CD14-positive monocyte (primary cell): ENCODE measurements at regions not wholly inside any gene's neighbourhood (a gene's known extent, or its start where the extent isn't known, plus 50 kb on each side); places are given as distances from the start of the nearest gene placed in this dataset.

Source experiments
- DNase-seq, 3 donors: peaks; one replicate each; pipeline ENCODE4 v3.0.0-alpha.2; 2011 to 2022
- H2AFZ ChIP-seq: 2 replicates; pipeline ENCODE4 v1.6.0; 2012; ENCODE audit warnings: mild to moderate bottlenecking, low read depth, low read length, inconsistent platforms; ENCODE audit not compliant: insufficient read depth, poor library complexity, severe bottlenecking
- H3K27ac ChIP-seq, 2 donors: 1 replicate in 1 of 2; 2 replicates in 1 of 2; pipeline ENCODE4 v1.5.1; 2012 to 2013; ENCODE audit warnings: low read length in 2 of 2, control low read depth in 1 of 2, inconsistent platforms in 1 of 2, low read depth in 1 of 2, mild to moderate bottlenecking in 1 of 2
- H3K27me3 ChIP-seq, 2 donors: one replicate each; pipeline versions ENCODE4 v1.6.0 to v1.6.1; 2011 to 2013; ENCODE audit warnings: low read length in 2 of 2; ENCODE audit not compliant: control insufficient read depth in 2 of 2, insufficient read depth in 2 of 2
- H3K36me3 ChIP-seq, 2 donors: replicated peaks in 1 of 2; 1 replicate in 1 of 2; 2 replicates in 1 of 2; pipeline versions ENCODE4 v1.5.1 to v1.6.1; 2012 to 2013; ENCODE audit warnings: low read length in 2 of 2, control low read depth in 1 of 2, inconsistent platforms in 1 of 2, mild to moderate bottlenecking in 1 of 2; ENCODE audit not compliant: insufficient read depth in 2 of 2, control insufficient read depth in 1 of 2
- H3K4me1 ChIP-seq, 2 donors: 1 replicate in 1 of 2; 2 replicates in 1 of 2; pipeline versions ENCODE4 v1.5.1 to v1.6.1; 2012 to 2013; ENCODE audit warnings: low read length in 2 of 2, control low read depth in 1 of 2, inconsistent platforms in 1 of 2, mild to moderate bottlenecking in 1 of 2, moderate library complexity in 1 of 2; ENCODE audit not compliant: insufficient read depth in 2 of 2, control insufficient read depth in 1 of 2
- H3K4me2 ChIP-seq: replicated peaks from 2 replicates; pipeline ENCODE3; 2012; ENCODE audit warnings: low read length, moderate library complexity, mild to moderate bottlenecking; ENCODE audit not compliant: poor library complexity, severe bottlenecking; ENCODE audit errors: extremely low read depth
- H3K4me3 ChIP-seq, 3 experiments: fragments of 200-600 bp in 1 of 3; sonication (generic) in 1 of 3; replicated peaks in 1 of 3; 1 replicate in 2 of 3; 2 replicates in 1 of 3; pipeline ENCODE4 v1.5.1; 2011 to 2013; ENCODE audit warnings: low read length in 3 of 3, mild to moderate bottlenecking in 3 of 3, control low read depth in 2 of 3, low read depth in 2 of 3, inconsistent platforms in 1 of 3, moderate library complexity in 1 of 3
- H3K79me2 ChIP-seq: 2 replicates; pipeline ENCODE4 v1.6.0; 2012; ENCODE audit warnings: mild to moderate bottlenecking, control low read depth, inconsistent platforms, low read length, moderate library complexity; ENCODE audit not compliant: insufficient read depth
- H3K9ac ChIP-seq: 2 replicates; pipeline ENCODE4 v1.6.0; 2017; ENCODE audit warnings: low read length, mild to moderate bottlenecking; ENCODE audit not compliant: insufficient read depth, poor library complexity, severe bottlenecking
- H3K9me3 ChIP-seq, 2 donors: replicated peaks in 1 of 2; 1 replicate in 1 of 2; 2 replicates in 1 of 2; pipeline versions ENCODE4 v1.5.1 to v1.6.1; 2012 to 2013; ENCODE audit warnings: low read length in 2 of 2, control low read depth in 1 of 2; ENCODE audit not compliant: control insufficient read depth in 1 of 2, insufficient read depth in 1 of 2
- H4K20me1 ChIP-seq: 2 replicates; pipeline ENCODE4 v1.6.0; 2012; ENCODE audit warnings: mild to moderate bottlenecking, low read length, control low read depth, moderate library complexity; ENCODE audit not compliant: insufficient read depth
- H3K27ac Mint-ChIP-seq, 7 donors: one replicate each; pipeline ENCODE4 v1.8.0; 2020; ENCODE audit warnings: mild to moderate bottlenecking in 7 of 7, mixed read lengths in 7 of 7, moderate library complexity in 6 of 7, inconsistent platforms in 2 of 7
- H3K27me3 Mint-ChIP-seq, 3 donors: one replicate each; pipeline ENCODE4 v1.8.0; 2021 to 2022; ENCODE audit warnings: low read depth in 3 of 3, mild to moderate bottlenecking in 3 of 3, mixed read lengths in 3 of 3, moderate library complexity in 3 of 3, inconsistent platforms in 1 of 3
- H3K36me3 Mint-ChIP-seq, 2 donors: one replicate each; pipeline ENCODE4 v1.8.0; 2020; ENCODE audit warnings: mixed read lengths in 2 of 2, inconsistent platforms in 1 of 2, mild to moderate bottlenecking in 1 of 2
- H3K4me1 Mint-ChIP-seq: one replicate; pipeline ENCODE4 v1.8.0; 2020; ENCODE audit warnings: mild to moderate bottlenecking, mixed read lengths
- H3K4me3 Mint-ChIP-seq, 2 donors: one replicate each; pipeline ENCODE4 v1.8.0; 2020; ENCODE audit warnings: mild to moderate bottlenecking in 2 of 2, mixed read lengths in 2 of 2, moderate library complexity in 1 of 2
- H3K9me3 Mint-ChIP-seq, 7 donors: one replicate each; pipeline ENCODE4 v1.8.0; 2020 to 2022; ENCODE audit warnings: mixed read lengths in 7 of 7, mild to moderate bottlenecking in 6 of 7, moderate library complexity in 6 of 7, inconsistent platforms in 2 of 7
- WGBS: methylation state at CpG from one replicate; pipeline ENCODE4 v1.1.5; 2013; ENCODE audit warnings: missing lambda C conversion rate; ENCODE audit not compliant: insufficient coverage; 5-methylcytosine and 5-hydroxymethylcytosine counted together
- intact Hi-C, 2 donors: fragments of 100-400 bp; cut with micrococcal nuclease; formaldehyde crosslinking; loops; one replicate each; pipeline versions ENCODE4 v1.15.0 to v1.15.1; 2023
- TF ChIP-seq, protein P1 (sequence below): fragments of 200-600 bp; IDR thresholded peaks from one replicate; pipeline ENCODE4 v1.8.0; 2022; ENCODE audit warnings: antibody characterized with exemption, mild to moderate bottlenecking

DNA sequence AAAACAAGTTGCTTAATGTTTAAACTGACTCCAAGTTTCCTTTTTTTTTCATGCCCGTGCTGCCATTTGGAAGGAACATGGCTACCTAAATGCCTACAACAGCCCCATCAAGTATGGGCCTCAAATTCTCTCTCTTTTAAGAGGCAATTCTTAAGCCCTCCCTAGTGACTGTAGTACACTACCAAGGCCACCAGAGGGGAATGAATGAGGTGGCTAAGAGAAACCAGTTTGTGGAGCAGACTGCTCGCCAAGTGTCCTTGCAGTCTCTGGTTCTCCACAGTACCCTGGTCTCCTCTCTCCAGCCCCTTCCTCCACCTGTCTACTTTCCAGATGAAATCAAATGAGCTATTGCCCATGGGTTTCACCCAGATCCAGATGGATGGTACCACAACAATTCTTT, 1809.6 kb downstream of the BRINP3 start:
- H3K4me1 ChIP-seq, result no peaks in the 10 kb centered on the region
- H3K27ac ChIP-seq, result no peak overlapping the region
- no peaks in the 10 kb centered on the region for H3K4me1 Mint-ChIP-seq
- DNase-seq, result no peak
- peaks cover 0 to 8% of the 10 kb centered on the region in 2 donors for H3K9me3 ChIP-seq
- no peak overlapping the region for H3K4me3 Mint-ChIP-seq
- H3K9me3 Mint-ChIP-seq, result peaks cover 0 to 12% (median 1%) of the 10 kb centered on the region in 7 donors
- no peaks in the 10 kb centered on the region for H4K20me1 ChIP-seq
- H2AFZ ChIP-seq, result no peak overlapping the region
- no peaks in the 10 kb centered on the region for H3K27me3 ChIP-seq
- H3K4me2 ChIP-seq, result no peak overlapping the region
- no peak overlapping the region for H3K9ac ChIP-seq
- H3K4me3 ChIP-seq, result no peak overlapping the region
- H3K27me3 Mint-ChIP-seq, result no peaks in the 10 kb centered on the region
- H3K79me2 ChIP-seq, result no peaks in the 10 kb centered on the region
- H3K27ac Mint-ChIP-seq, result no peak overlapping the region
- H3K36me3 ChIP-seq, result no peaks in the 10 kb centered on the region
- intact Hi-C loops, result no loop called here
- WGBS, result no CpG with 5 or more reads among the region's 2 CpGs
- no peaks in the 10 kb centered on the region for H3K36me3 Mint-ChIP-seq
- TF ChIP-seq, protein P1, sequence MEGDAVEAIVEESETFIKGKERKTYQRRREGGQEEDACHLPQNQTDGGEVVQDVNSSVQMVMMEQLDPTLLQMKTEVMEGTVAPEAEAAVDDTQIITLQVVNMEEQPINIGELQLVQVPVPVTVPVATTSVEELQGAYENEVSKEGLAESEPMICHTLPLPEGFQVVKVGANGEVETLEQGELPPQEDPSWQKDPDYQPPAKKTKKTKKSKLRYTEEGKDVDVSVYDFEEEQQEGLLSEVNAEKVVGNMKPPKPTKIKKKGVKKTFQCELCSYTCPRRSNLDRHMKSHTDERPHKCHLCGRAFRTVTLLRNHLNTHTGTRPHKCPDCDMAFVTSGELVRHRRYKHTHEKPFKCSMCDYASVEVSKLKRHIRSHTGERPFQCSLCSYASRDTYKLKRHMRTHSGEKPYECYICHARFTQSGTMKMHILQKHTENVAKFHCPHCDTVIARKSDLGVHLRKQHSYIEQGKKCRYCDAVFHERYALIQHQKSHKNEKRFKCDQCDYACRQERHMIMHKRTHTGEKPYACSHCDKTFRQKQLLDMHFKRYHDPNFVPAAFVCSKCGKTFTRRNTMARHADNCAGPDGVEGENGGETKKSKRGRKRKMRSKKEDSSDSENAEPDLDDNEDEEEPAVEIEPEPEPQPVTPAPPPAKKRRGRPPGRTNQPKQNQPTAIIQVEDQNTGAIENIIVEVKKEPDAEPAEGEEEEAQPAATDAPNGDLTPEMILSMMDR, result no peak

DNA sequence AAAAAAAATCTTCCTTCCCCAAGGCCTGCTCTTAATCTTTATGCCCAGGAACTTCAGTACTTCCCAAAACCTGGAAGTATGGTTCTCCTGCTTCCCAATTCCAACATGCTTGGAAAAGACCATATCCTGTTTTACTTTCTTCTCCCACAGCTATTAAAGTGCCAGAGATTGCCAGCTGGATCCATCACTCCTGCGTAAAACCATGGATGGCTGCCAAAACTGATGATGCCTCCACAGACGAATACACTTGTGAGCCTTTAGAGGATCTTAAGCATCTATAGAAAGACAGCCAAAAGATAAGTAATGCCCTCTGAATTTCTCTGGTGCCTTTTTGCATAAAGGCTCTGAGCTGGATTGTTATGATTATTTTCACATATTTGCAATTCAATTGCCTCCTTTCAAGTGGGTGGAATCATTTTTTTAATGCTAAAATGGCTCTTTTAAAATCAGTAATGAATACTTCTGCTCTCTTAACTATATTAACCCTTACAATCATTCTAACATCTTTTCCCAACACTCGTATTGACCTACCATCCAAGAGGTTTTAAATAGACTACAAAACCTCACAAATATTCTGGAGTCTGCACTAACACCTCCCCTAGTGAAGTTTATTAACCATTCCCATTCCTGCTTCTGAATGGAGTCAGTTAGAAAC, 1807.8 kb downstream of the BRINP3 start:
- no peak overlapping the region for H3K4me2 ChIP-seq
- intact Hi-C loops, result no loop called here
- H3K9me3 Mint-ChIP-seq, result peaks cover 0 to 12% (median 1%) of the 10 kb centered on the region in 7 donors
- no peaks in the 10 kb centered on the region for H4K20me1 ChIP-seq
- no peaks in the 10 kb centered on the region for H3K27me3 ChIP-seq
- H3K27ac Mint-ChIP-seq, result no peak overlapping the region
- no peaks in the 10 kb centered on the region for H3K27me3 Mint-ChIP-seq
- H3K4me3 Mint-ChIP-seq, result no peak overlapping the region
- WGBS, result 80% methylated on average over 1 of the region's 3 CpGs
- no peak for DNase-seq
- no peak overlapping the region for H3K9ac ChIP-seq
- H3K36me3 ChIP-seq, result no peaks in the 10 kb centered on the region
- no peaks in the 10 kb centered on the region for H3K79me2 ChIP-seq
- H3K4me3 ChIP-seq, result no peak overlapping the region
- H3K4me1 Mint-ChIP-seq, result no peaks in the 10 kb centered on the region
- no peak overlapping the region for H3K27ac ChIP-seq
- peaks cover 0 to 8% of the 10 kb centered on the region in 2 donors for H3K9me3 ChIP-seq
- TF ChIP-seq, protein P1, result no peak
- no peaks in the 10 kb centered on the region for H3K36me3 Mint-ChIP-seq
- H2AFZ ChIP-seq, result no peak overlapping the region
- H3K4me1 ChIP-seq, result no peaks in the 10 kb centered on the region
